Liver (tissue), 3 donors: ENCODE measurements at regions not wholly inside any gene's neighbourhood (a gene's known extent, or its start where the extent isn't known, plus 50 kb on each side); places are given as distances from the start of the nearest gene placed in this dataset.
"Not testable (repeated sequence)": the region's sequence is repeated elsewhere in the genome, so short reads cannot be mapped to it uniquely, and the experiment has no call there.

Source experiments
- GABPA ChIP-seq, 2 donors: IDR thresholded peaks in 1 of 2; conservative IDR thresholded peaks in 1 of 2; 2 replicates each; pipeline ENCODE4 v1.6.1; 2016; ENCODE audit warnings: antibody characterized with exemption in 2 of 2, mild to moderate bottlenecking in 1 of 2, moderate library complexity in 1 of 2
- HNF4A ChIP-seq, 2 donors: conservative IDR thresholded peaks; 2 replicates each; pipeline ENCODE4 v1.6.1; 2016; ENCODE audit warnings: antibody characterized with exemption in 2 of 2, mild to moderate bottlenecking in 2 of 2
- RAD21 ChIP-seq, 2 donors: IDR thresholded peaks; 2 replicates each; pipeline ENCODE4 v1.6.1; 2016; ENCODE audit warnings: antibody characterized with exemption in 2 of 2, mild to moderate bottlenecking in 2 of 2
- TF ChIP-seq, protein P1 (sequence below): fragments of 150-350 bp; IDR thresholded peaks from 2 replicates; pipeline ENCODE4 v1.5.1; 2017; ENCODE audit warnings: improper control_type of control experiment, low read depth, low read length; ENCODE audit not compliant: missing input control
- TF ChIP-seq, protein P2 (sequence below): IDR thresholded peaks from 2 replicates; pipeline ENCODE4 v1.6.1; 2016; ENCODE audit warnings: antibody characterized with exemption
- TF ChIP-seq, protein P3 (sequence below): IDR thresholded peaks from 2 replicates; pipeline ENCODE4 v1.6.1; 2016; ENCODE audit warnings: antibody characterized with exemption, mild to moderate bottlenecking
- TF ChIP-seq, protein P4 (sequence below): IDR thresholded peaks from 2 replicates; pipeline ENCODE4 v1.6.1; 2016; ENCODE audit warnings: antibody characterized with exemption
- donor health status: healthy.
- donor health status: healthy.

DNA sequence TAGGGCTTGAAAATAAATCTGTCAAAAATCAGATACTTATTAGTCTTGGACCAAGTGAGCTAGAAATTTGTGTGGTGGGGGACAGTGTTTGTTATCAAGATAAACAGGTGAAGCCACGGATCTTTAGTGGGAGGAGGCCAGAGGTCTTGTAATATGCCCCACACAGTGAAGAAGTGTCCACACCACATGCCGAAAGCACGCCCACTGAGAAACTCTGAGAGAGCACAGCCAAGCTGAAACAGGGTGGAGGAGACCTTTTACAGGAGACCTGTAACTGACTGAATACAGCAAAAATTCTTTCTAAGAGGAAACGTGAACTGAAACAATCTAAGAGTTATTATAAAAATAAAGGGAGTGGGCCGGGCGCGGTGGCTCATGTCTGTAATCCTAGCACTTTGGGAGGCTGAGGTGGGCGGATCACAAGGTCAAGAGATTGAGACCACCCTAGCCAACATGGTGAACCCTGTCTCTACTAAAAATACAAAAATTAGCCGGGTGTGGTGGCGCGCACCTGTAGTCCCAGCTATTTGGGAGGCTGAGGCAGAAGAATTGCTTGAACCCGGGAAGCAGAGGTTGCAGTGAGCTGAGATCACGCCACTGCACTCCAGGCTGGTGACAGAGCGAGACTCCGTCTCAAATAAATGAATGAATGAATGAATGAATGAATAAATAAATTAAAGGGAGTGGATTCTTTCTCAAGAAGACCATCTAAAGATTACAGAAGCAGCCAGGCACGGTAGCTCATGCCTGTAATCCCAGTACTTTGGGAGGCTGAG lies 56.3 kb downstream of the ILRUN start:
- TF ChIP-seq, protein P1, sequence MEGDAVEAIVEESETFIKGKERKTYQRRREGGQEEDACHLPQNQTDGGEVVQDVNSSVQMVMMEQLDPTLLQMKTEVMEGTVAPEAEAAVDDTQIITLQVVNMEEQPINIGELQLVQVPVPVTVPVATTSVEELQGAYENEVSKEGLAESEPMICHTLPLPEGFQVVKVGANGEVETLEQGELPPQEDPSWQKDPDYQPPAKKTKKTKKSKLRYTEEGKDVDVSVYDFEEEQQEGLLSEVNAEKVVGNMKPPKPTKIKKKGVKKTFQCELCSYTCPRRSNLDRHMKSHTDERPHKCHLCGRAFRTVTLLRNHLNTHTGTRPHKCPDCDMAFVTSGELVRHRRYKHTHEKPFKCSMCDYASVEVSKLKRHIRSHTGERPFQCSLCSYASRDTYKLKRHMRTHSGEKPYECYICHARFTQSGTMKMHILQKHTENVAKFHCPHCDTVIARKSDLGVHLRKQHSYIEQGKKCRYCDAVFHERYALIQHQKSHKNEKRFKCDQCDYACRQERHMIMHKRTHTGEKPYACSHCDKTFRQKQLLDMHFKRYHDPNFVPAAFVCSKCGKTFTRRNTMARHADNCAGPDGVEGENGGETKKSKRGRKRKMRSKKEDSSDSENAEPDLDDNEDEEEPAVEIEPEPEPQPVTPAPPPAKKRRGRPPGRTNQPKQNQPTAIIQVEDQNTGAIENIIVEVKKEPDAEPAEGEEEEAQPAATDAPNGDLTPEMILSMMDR, result not testable (repeated sequence)
- not testable (repeated sequence) for TF ChIP-seq RAD21 (IDR thresholded peaks at IDR 0.05); HNF4A (conservative IDR thresholded peaks at IDR 0.05); GABPA (IDR thresholded peaks at IDR 0.05 in 1 of 2, conservative IDR thresholded peaks at IDR 0.05 in 1 of 2)
- TF ChIP-seq, protein P2, sequence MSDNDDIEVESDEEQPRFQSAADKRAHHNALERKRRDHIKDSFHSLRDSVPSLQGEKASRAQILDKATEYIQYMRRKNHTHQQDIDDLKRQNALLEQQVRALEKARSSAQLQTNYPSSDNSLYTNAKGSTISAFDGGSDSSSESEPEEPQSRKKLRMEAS, result not testable (repeated sequence)
- TF ChIP-seq, protein P3, sequence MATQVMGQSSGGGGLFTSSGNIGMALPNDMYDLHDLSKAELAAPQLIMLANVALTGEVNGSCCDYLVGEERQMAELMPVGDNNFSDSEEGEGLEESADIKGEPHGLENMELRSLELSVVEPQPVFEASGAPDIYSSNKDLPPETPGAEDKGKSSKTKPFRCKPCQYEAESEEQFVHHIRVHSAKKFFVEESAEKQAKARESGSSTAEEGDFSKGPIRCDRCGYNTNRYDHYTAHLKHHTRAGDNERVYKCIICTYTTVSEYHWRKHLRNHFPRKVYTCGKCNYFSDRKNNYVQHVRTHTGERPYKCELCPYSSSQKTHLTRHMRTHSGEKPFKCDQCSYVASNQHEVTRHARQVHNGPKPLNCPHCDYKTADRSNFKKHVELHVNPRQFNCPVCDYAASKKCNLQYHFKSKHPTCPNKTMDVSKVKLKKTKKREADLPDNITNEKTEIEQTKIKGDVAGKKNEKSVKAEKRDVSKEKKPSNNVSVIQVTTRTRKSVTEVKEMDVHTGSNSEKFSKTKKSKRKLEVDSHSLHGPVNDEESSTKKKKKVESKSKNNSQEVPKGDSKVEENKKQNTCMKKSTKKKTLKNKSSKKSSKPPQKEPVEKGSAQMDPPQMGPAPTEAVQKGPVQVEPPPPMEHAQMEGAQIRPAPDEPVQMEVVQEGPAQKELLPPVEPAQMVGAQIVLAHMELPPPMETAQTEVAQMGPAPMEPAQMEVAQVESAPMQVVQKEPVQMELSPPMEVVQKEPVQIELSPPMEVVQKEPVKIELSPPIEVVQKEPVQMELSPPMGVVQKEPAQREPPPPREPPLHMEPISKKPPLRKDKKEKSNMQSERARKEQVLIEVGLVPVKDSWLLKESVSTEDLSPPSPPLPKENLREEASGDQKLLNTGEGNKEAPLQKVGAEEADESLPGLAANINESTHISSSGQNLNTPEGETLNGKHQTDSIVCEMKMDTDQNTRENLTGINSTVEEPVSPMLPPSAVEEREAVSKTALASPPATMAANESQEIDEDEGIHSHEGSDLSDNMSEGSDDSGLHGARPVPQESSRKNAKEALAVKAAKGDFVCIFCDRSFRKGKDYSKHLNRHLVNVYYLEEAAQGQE, result not testable (repeated sequence)
- TF ChIP-seq, protein P4, sequence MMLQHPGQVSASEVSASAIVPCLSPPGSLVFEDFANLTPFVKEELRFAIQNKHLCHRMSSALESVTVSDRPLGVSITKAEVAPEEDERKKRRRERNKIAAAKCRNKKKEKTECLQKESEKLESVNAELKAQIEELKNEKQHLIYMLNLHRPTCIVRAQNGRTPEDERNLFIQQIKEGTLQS, result not testable (repeated sequence)
